ENCODE measurements at regions not wholly inside any gene's neighbourhood (a gene's known extent, or its start where the extent isn't known, plus 50 kb on each side); places are given as distances from the start of the nearest gene placed in this dataset.

- TF ChIP-seq EP300 (IDR thresholded peaks at IDR 0.05) = no peak
- TF ChIP-seq CTCF (IDR thresholded peaks at IDR 0.05) = no peak
- no peak for TF ChIP-seq POLR2AphosphoS5 (IDR thresholded peaks at IDR 0.05)
Measured at GRCh38 chr16:79510879-79511278, 89.7 kb downstream of the MAF start.
